GM12878 (cell line): ENCODE measurements at regions not wholly inside any gene's neighbourhood (a gene's known extent, or its start where the extent isn't known, plus 50 kb on each side); places are given as distances from the start of the nearest gene placed in this dataset.

Source experiments
- EZH2 ChIP-seq: IDR thresholded peaks from 2 replicates; pipeline ENCODE4 v1.6.1; 2012; ENCODE audit warnings: low read depth, mild to moderate bottlenecking, control low read depth, inconsistent platforms, low read length, borderline replicate concordance; ENCODE audit not compliant: control insufficient read depth
- LARP7 ChIP-seq: fragments of 450-650 bp; IDR thresholded peaks from 2 replicates; pipeline ENCODE4 v1.6.1; 2017; ENCODE audit warnings: mild to moderate bottlenecking
- POLR2A ChIP-seq: IDR thresholded peaks from 2 replicates; pipeline ENCODE4 v1.6.1; 2011; ENCODE audit warnings: low read depth, mild to moderate bottlenecking, low read length
- RAD21 ChIP-seq: IDR thresholded peaks from 2 replicates; pipeline ENCODE4 v1.6.1; 2011; ENCODE audit warnings: mild to moderate bottlenecking, low read depth, low read length, moderate library complexity; ENCODE audit not compliant: insufficient read depth
- TCF12 ChIP-seq: IDR thresholded peaks from 2 replicates; pipeline ENCODE4 v1.6.1; 2011; ENCODE audit warnings: low read depth, mild to moderate bottlenecking, low read length
- ZNF274 ChIP-seq: IDR thresholded peaks from one replicate; pipeline ENCODE4 v1.8.0; 2011; ENCODE audit not compliant: insufficient read length, insufficient read depth
- TF ChIP-seq, protein P1 (sequence below), 3 experiments: IDR thresholded peaks in 2 of 3; conservative IDR thresholded peaks in 1 of 3; 2 replicates each; pipeline ENCODE4 v1.5.1; 2011; ENCODE audit warnings: low read depth in 3 of 3, low read length in 3 of 3, mild to moderate bottlenecking in 3 of 3, control low read depth in 2 of 3, moderate library complexity in 2 of 3, inconsistent platforms in 1 of 3, mixed read lengths in 1 of 3; ENCODE audit not compliant: control insufficient read depth in 2 of 3, insufficient read depth in 1 of 3; ENCODE audit errors: extremely low read depth in 1 of 3

DNA sequence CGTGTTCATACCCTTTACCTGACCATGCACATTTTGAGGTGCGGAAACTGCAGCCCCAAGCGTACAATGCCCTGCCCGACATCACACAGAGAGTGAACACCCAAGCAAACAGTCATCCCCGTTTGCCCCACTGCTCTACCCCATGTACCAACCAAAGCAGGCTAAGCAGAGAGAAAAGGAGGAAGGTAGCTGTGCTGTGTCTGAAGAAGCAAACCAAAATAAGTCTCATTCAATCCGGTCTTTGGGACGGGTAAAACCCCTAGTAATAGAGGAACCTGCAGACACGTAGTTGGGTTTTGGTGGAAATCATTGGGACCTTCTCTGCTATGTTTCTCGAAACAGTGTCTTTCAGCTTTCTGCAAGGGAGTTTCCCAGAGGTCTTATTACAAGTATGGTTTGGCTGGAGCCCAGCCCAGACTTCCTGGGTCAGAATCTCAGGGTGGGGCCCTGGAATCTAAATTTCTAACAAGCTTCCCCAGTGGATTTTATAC lies 164.6 kb upstream of the HES1 start:
- no peak for TF ChIP-seq POLR2A
- no peak for TF ChIP-seq EZH2
- TF ChIP-seq RAD21, result no peak
- TF ChIP-seq ZNF274, result no peak
- TF ChIP-seq LARP7, result no peak
- TF ChIP-seq, protein P1, sequence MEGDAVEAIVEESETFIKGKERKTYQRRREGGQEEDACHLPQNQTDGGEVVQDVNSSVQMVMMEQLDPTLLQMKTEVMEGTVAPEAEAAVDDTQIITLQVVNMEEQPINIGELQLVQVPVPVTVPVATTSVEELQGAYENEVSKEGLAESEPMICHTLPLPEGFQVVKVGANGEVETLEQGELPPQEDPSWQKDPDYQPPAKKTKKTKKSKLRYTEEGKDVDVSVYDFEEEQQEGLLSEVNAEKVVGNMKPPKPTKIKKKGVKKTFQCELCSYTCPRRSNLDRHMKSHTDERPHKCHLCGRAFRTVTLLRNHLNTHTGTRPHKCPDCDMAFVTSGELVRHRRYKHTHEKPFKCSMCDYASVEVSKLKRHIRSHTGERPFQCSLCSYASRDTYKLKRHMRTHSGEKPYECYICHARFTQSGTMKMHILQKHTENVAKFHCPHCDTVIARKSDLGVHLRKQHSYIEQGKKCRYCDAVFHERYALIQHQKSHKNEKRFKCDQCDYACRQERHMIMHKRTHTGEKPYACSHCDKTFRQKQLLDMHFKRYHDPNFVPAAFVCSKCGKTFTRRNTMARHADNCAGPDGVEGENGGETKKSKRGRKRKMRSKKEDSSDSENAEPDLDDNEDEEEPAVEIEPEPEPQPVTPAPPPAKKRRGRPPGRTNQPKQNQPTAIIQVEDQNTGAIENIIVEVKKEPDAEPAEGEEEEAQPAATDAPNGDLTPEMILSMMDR (IDR thresholded peaks at IDR 0.05 in 2 of 3, conservative IDR thresholded peaks at IDR 0.05 in 1 of 3; ENCODE audit: control insufficient read depth in 2 of 3, extremely low read depth in 1 of 3, insufficient read depth in 1 of 3, low read depth in 3 of 3, low read length in 3 of 3), result no peak
- no peak for TF ChIP-seq TCF12
